Fibroblast of the aortic adventitia (primary cell): ENCODE measurements at regions not wholly inside any gene's neighbourhood (a gene's known extent, or its start where the extent isn't known, plus 50 kb on each side); places are given as distances from the start of the nearest gene placed in this dataset.

ENCODE experiments used
- DNase-seq: peaks from one replicate; pipeline ENCODE4 v3.0.0-alpha.2; 2010; ENCODE audit warnings: low read depth
- H3K4me3 ChIP-seq: 2 replicates; pipeline ENCODE4 v1.5.1; 2011; ENCODE audit warnings: low read depth, mild to moderate bottlenecking, control low read depth, low read length, moderate library complexity
- CTCF ChIP-seq: IDR thresholded peaks from 2 replicates; pipeline ENCODE4 v1.5.1; 2011; ENCODE audit warnings: mild to moderate bottlenecking, low read length, control low read depth, inconsistent platforms; ENCODE audit not compliant: insufficient read depth

- TF ChIP-seq CTCF = no peak
- no peak overlapping the region for H3K4me3 ChIP-seq
- no peak for DNase-seq
Measured at GRCh38 chr1:199079994-199080393, 441.2 kb downstream of the PTPRC start.

GRCh38 chr1:199081739-199082138 lies 442.9 kb downstream of the PTPRC start:
- no peak for TF ChIP-seq CTCF
- DNase-seq = no peak
- no peak overlapping the region for H3K4me3 ChIP-seq

GRCh38 chr1:199082778-199083389 lies 444.0 kb downstream of the PTPRC start:
- no peak for TF ChIP-seq CTCF
- H3K4me3 ChIP-seq = no peak overlapping the region
- DNase-seq = no peak

GRCh38 chr1:199083680-199084079 lies 444.8 kb downstream of the PTPRC start:
- no peak for TF ChIP-seq CTCF

GRCh38 chr1:199084293-199084692 lies 445.5 kb downstream of the PTPRC start:
- no peak for TF ChIP-seq CTCF
- no peak overlapping the region for H3K4me3 ChIP-seq
- peak; percentile 56 for DNase-seq

More at GRCh38 chr1:199083680-199084079, 444.8 kb downstream of the PTPRC start:
- no peak overlapping the region for H3K4me3 ChIP-seq
- DNase-seq = peak; percentile 89

- TF ChIP-seq CTCF = no peak
- no peak overlapping the region for H3K4me3 ChIP-seq
- no peak for DNase-seq
Measured at GRCh38 chr1:199085903-199086302, 447.1 kb downstream of the PTPRC start.

- no peak for TF ChIP-seq CTCF
- DNase-seq = no peak
- H3K4me3 ChIP-seq = no peak overlapping the region
Measured at GRCh38 chr1:199087144-199087543, 448.3 kb downstream of the PTPRC start.
